ENCODE measurements at regions not wholly inside any gene's neighbourhood (a gene's known extent, or its start where the extent isn't known, plus 50 kb on each side); places are given as distances from the start of the nearest gene placed in this dataset.

GRCh38 chrX:144601010-144601409, 646.3 kb upstream of the SPANXN1 start (continued):
- no peak for TF ChIP-seq GATA2 (CRISPR knock-in tag; IDR thresholded peaks at IDR 0.05)
- TF ChIP-seq SMC3 (IDR thresholded peaks at IDR 0.05; ENCODE audit: low read depth, low read length), result no peak
- TF ChIP-seq NFIC (IDR thresholded peaks at IDR 0.05; ENCODE audit: borderline replicate concordance), result no peak
- TF ChIP-seq FOSL2 (IDR thresholded peaks at IDR 0.05; ENCODE audit: borderline replicate concordance, low read depth), result no peak
- TF ChIP-seq EP300 (IDR thresholded peaks at IDR 0.05; ENCODE audit: borderline replicate concordance in 1 of 2, low read depth in 1 of 2, low read length in 1 of 2), result no peak
- TF ChIP-seq MEF2A (IDR thresholded peaks at IDR 0.05; ENCODE audit: borderline replicate concordance, low read depth), result no peak
- no peak for TF ChIP-seq IRF3 (IDR thresholded peaks at IDR 0.05; ENCODE audit: low read depth, low read length)
- TF ChIP-seq ELF1 (IDR thresholded peaks at IDR 0.05), result no peak
- no peak for TF ChIP-seq JUND (IDR thresholded peaks at IDR 0.05)
- no peak for TF ChIP-seq CHD2 (IDR thresholded peaks at IDR 0.05; ENCODE audit: low read length, partially characterized antibody)
- TF ChIP-seq USF1 (IDR thresholded peaks at IDR 0.05; ENCODE audit: borderline replicate concordance, low read depth), result no peak

- no peaks in the 10 kb centered on the region for H3K79me2 ChIP-seq (ENCODE audit: insufficient read depth)
- ChIA-PET CTCF (no interaction called here), POLR2A (no interaction called here)
- H3K27ac ChIP-seq (ENCODE audit: low read depth in 2 of 2, low read length in 1 of 2), result no peak overlapping the region
- H3K4me2 ChIP-seq, result no peak overlapping the region
- H3F3A ChIP-seq (replicated peaks; ENCODE audit: insufficient read depth), result no peaks in the 10 kb centered on the region
- H3K9ac ChIP-seq, result no peak overlapping the region
- H3K27me3 ChIP-seq (ENCODE audit: insufficient read depth), result no peaks in the 10 kb centered on the region
- no peaks in the 10 kb centered on the region for H3K9me3 ChIP-seq
- H3K36me3 ChIP-seq (replicated peaks in 1 of 2; ENCODE audit: control insufficient read depth in 1 of 2, insufficient read depth in 2 of 2, low read length in 1 of 2), result no peaks in the 10 kb centered on the region
- DNase-seq, result no peak
- no peak overlapping the region for H3K4me3 ChIP-seq (ENCODE audit: low read depth in 2 of 2, low read length in 1 of 2)
- no peaks in the 10 kb centered on the region for H4K20me1 ChIP-seq (ENCODE audit: insufficient read depth)
- H3K9me2 ChIP-seq, result no peaks in the 10 kb centered on the region
- WGBS (ENCODE audit: low lambda C conversion rate), result 15% methylated on average over 4 of the region's 4 CpGs
- TF ChIP-seq EZH2phosphoT487 (IDR thresholded peaks at IDR 0.05; ENCODE audit: borderline replicate concordance, low read depth) (no peak), CHD2 (IDR thresholded peaks at IDR 0.05; ENCODE audit: low read length, partially characterized antibody) (no peak), JUND (IDR thresholded peaks at IDR 0.05) (no peak), SIN3A (IDR thresholded peaks at IDR 0.05; ENCODE audit: borderline replicate concordance, low read depth, low read length) (no peak), ELF1 (IDR thresholded peaks at IDR 0.05) (no peak), FOXM1 (IDR thresholded peaks at IDR 0.05; ENCODE audit: low read depth) (no peak), REST (IDR thresholded peaks at IDR 0.05; ENCODE audit: low read depth, low read length) (no peak), MEF2A (IDR thresholded peaks at IDR 0.05; ENCODE audit: borderline replicate concordance, low read depth) (no peak), TAF1 (IDR thresholded peaks at IDR 0.05; ENCODE audit: borderline replicate concordance, low read depth, low read length) (no peak), TCF12 (IDR thresholded peaks at IDR 0.05) (no peak), MAX (IDR thresholded peaks at IDR 0.05; ENCODE audit: low read depth) (no peak), CTCF (IDR thresholded peaks at IDR 0.05) (no peak), GABPA (IDR thresholded peaks at IDR 0.05; ENCODE audit: low read depth) (no peak)
- no peak overlapping the region for H2AFZ ChIP-seq (ENCODE audit: low read depth)
- H3K4me1 ChIP-seq (ENCODE audit: control insufficient read depth in 1 of 2, insufficient read depth in 2 of 2, low read depth in 1 of 2, low read length in 1 of 2), result no peaks in the 10 kb centered on the region
Observed at GRCh38 chrX:144612076-144612475, 635.2 kb upstream of the SPANXN1 start.

Data from SK-N-SH (cell line).